K562 (cell line): ENCODE measurements at regions not wholly inside any gene's neighbourhood (a gene's known extent, or its start where the extent isn't known, plus 50 kb on each side); places are given as distances from the start of the nearest gene placed in this dataset.

Experiments
- ATAC-seq: fragments of 200-7000 bp; cut with Tn5 transposase; 3 replicates; pipeline ENCODE4 v1.9.1; 2020; ENCODE audit warnings: moderate library complexity
- BruUV-seq: library from RNA; stranded (reverse); fragments of 400-500 nt; replicated peaks from 2 replicates; lab custom pipeline; 2021; lab: Mats Ljungman, UMichigan
- CTCF ChIA-PET: fragments of 300-600 bp; formaldehyde crosslinking; extraction: SDS; loops from one replicate; lab custom pipeline; 2021; ENCODE audit warnings: low intra/inter-chr PET ratio; lab: Yijun Ruan, JAX
- POLR2A ChIA-PET: fragments of 300-600, 350-650 bp; sonication (Branson Sonifier 250); formaldehyde crosslinking; extraction: SDS; loops from one replicate; lab custom pipeline; 2021; ENCODE audit warnings: antibody characterized with exemption, inconsistent platforms; lab: Yijun Ruan, JAX
- DNase-seq, 4 experiments: peaks; one replicate each; pipeline versions ENCODE4 v3.0.0 to v3.0.0-alpha.2; 2011 to 2018; ENCODE audit warnings: low spot score in 3 of 4, mixed read lengths in 3 of 4; ENCODE audit errors: extremely low read depth in 1 of 4
- FAIRE-seq: peaks from 2 replicates; lab custom pipeline; 2011; peaks lifted over from hg19 to GRCh38; lab: Jason Lieb, UNC
- H2AFZ ChIP-seq: 2 replicates; pipeline ENCODE4 v1.6.0; 2011; ENCODE audit warnings: low read depth, low read length, control low read depth, inconsistent platforms
- H3K27ac ChIP-seq: fragments of 200-600 bp; 3 replicates; pipeline ENCODE4 v1.8.0; 2011; ENCODE audit warnings: low read depth, mild to moderate bottlenecking, control low read depth, inconsistent platforms, low read length, moderate library complexity, mixed read lengths; ENCODE audit errors: extremely low read depth
- H3K27me3 ChIP-seq, 2 experiments: fragments of 300-600 bp in 1 of 2; 2 replicates in 1 of 2; 3 replicates in 1 of 2; pipeline versions ENCODE4 v1.6.0 to v1.8.0; 2011; ENCODE audit warnings: inconsistent platforms in 2 of 2, low read length in 2 of 2, mild to moderate bottlenecking in 1 of 2, mixed read lengths in 1 of 2, moderate library complexity in 1 of 2; ENCODE audit not compliant: control insufficient read depth in 2 of 2, insufficient read depth in 2 of 2
- H3K36me3 ChIP-seq: fragments of 300-600 bp; 3 replicates; pipeline ENCODE4 v1.8.0; 2011; ENCODE audit warnings: mild to moderate bottlenecking, low read length, inconsistent platforms; ENCODE audit not compliant: control insufficient read depth, insufficient read depth
- H3K4me1 ChIP-seq, 2 experiments: fragments of 200-600 bp in 1 of 2; replicated peaks in 1 of 2; 2 replicates in 1 of 2; 3 replicates in 1 of 2; pipeline versions ENCODE4 v1.5.1 to v1.8.0; 2011; ENCODE audit warnings: inconsistent platforms in 2 of 2, low read length in 2 of 2, mild to moderate bottlenecking in 1 of 2, mixed read lengths in 1 of 2, moderate library complexity in 1 of 2; ENCODE audit not compliant: control insufficient read depth in 2 of 2, insufficient read depth in 2 of 2
- H3K4me2 ChIP-seq: 2 replicates; pipeline ENCODE4 v1.6.1; 2011; ENCODE audit warnings: low read length, control low read depth, inconsistent platforms, mixed read lengths; ENCODE audit not compliant: insufficient read depth
- H3K4me3 ChIP-seq: fragments of 200-600 bp; sonication (generic), shearing (Covaris generic); 2 replicates; pipeline ENCODE4 v1.5.1; 2016; ENCODE audit warnings: control low read depth, inconsistent platforms
- H3K79me2 ChIP-seq: fragments of 200-600 bp; 3 replicates; pipeline ENCODE4 v1.8.0; 2011; ENCODE audit warnings: low read length, inconsistent platforms; ENCODE audit not compliant: control insufficient read depth, insufficient read depth
- H3K9ac ChIP-seq, 2 experiments: 2 replicates each; pipeline versions ENCODE4 v1.6.0 to v1.6.1; 2011; ENCODE audit warnings: low read depth in 2 of 2, low read length in 2 of 2, control low read depth in 1 of 2, inconsistent platforms in 1 of 2, mild to moderate bottlenecking in 1 of 2, mixed read lengths in 1 of 2; ENCODE audit not compliant: insufficient read depth in 1 of 2
- H3K9me1 ChIP-seq: one replicate; pipeline ENCODE4 v1.6.0; 2011; ENCODE audit warnings: inconsistent platforms, mild to moderate bottlenecking, low read length, moderate library complexity; ENCODE audit not compliant: control insufficient read depth, insufficient read depth
- H3K9me3 ChIP-seq: replicated peaks from 2 replicates; pipeline ENCODE4 v1.5.1; 2011; ENCODE audit warnings: low read depth, low read length, inconsistent platforms; ENCODE audit not compliant: control insufficient read depth, insufficient read depth
- H4K20me1 ChIP-seq: replicated peaks from 2 replicates; pipeline ENCODE4 v1.6.1; 2011; ENCODE audit warnings: low read length, inconsistent platforms, mixed read lengths; ENCODE audit not compliant: control insufficient read depth, insufficient read depth
- ATF1 ChIP-seq, 2 experiments: fragments of 450-650 bp in 1 of 2; IDR thresholded peaks; 2 replicates each; pipeline ENCODE4 v1.6.1; 2016; ENCODE audit warnings: missing compliant biosample characterization in 1 of 2, missing genetic modification characterization in 1 of 2
- ATF2 ChIP-seq: sonication (generic); formaldehyde crosslinking; IDR thresholded peaks from 2 replicates; pipeline ENCODE4 v1.8.1; 2022; ENCODE audit warnings: missing genetic modification reagents
- CEBPB ChIP-seq: fragments of 450-650 bp; IDR thresholded peaks from 2 replicates; pipeline ENCODE4 v1.6.1; 2016; ENCODE audit warnings: missing genetic modification characterization, missing compliant biosample characterization
- MXD1 ChIP-seq: fragments of 250-450 bp; sonication (Bioruptor Pico); IDR thresholded peaks from 2 replicates; pipeline ENCODE4 v1.8.0; 2021; ENCODE audit warnings: borderline replicate concordance, mild to moderate bottlenecking, moderate library complexity; ENCODE audit not compliant: poor library complexity, severe bottlenecking
- MYBL2 ChIP-seq, 2 experiments: fragments of 450-650 bp in 1 of 2; sonication (generic) in 1 of 2; formaldehyde crosslinking in 1 of 2; IDR thresholded peaks; 2 replicates each; pipeline versions ENCODE4 v1.6.1 to v1.8.1; 2017 to 2022; ENCODE audit warnings: borderline replicate concordance in 1 of 2, inconsistent platforms in 1 of 2, low read depth in 1 of 2, mild to moderate bottlenecking in 1 of 2, missing genetic modification reagents in 1 of 2, moderate library complexity in 1 of 2
- TAF9B ChIP-seq: fragments of 450-650 bp; IDR thresholded peaks from 2 replicates; pipeline ENCODE4 v1.6.1; 2018; ENCODE audit warnings: mild to moderate bottlenecking; ENCODE audit not compliant: partially characterized antibody
- TCF7L2 ChIP-seq: fragments of 150-350 bp; IDR thresholded peaks from 2 replicates; pipeline ENCODE4 v1.6.1; 2016; ENCODE audit warnings: low read depth, mild to moderate bottlenecking, low read length, moderate library complexity
- USF1 ChIP-seq: sonication (generic); formaldehyde crosslinking; IDR thresholded peaks from 2 replicates; pipeline ENCODE4 v1.9.0; 2022; ENCODE audit warnings: mild to moderate bottlenecking, missing genetic modification reagents
- ZBTB33 ChIP-seq: sonication (generic); formaldehyde crosslinking; IDR thresholded peaks from 2 replicates; pipeline ENCODE4 v1.8.1; 2023; ENCODE audit warnings: mild to moderate bottlenecking, missing genetic modification reagents
- ZBTB8A ChIP-seq: fragments of 450-650 bp; IDR thresholded peaks from 2 replicates; pipeline ENCODE4 v1.6.1; 2018; ENCODE audit warnings: mild to moderate bottlenecking, moderate library complexity; ENCODE audit not compliant: partially characterized antibody
- ZNF324 ChIP-seq: fragments of 250-450 bp; sonication (Bioruptor Pico); IDR thresholded peaks from 2 replicates; pipeline ENCODE4 v1.4.0; 2020; ENCODE audit warnings: mild to moderate bottlenecking
- WGBS: fragments of 100-300 bp; shearing (Covaris generic); methylation state at CpG from one replicate; pipeline ENCODE4 v1.1.6; 2016; ENCODE audit warnings: low coverage, mixed read lengths; ENCODE audit not compliant: insufficient coverage; ENCODE audit errors: missing lambda C conversion rate; 5-methylcytosine and 5-hydroxymethylcytosine counted together
- in situ Hi-C: fragments of 300-500 bp; cut with MboI; formaldehyde crosslinking; loops from 4 replicates; pipeline ENCODE4 v1.15.0; 2018; ENCODE audit warnings: inconsistent platforms, mixed read lengths
- intact Hi-C: fragments of 100-400 bp; cut with micrococcal nuclease; formaldehyde crosslinking; loops from 2 replicates; pipeline ENCODE4 v1.14.2; 2022

DNA sequence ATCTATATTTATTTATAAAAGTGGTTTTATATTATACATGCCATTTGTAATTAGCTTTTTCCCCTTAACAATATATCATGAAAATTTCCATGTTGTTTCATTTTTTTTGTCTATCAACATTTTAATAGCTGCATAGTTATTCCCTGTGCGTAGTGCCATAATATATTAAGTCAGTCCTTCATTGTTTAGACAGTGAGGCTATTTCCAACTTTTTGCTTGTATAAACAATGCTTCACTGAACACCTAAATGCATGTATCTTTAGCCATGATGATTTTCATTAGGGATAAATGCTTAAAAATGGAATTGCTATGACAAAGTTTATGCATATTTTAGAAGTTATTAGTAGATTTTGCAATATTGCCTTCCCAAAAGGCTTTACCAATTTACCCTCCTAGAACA is 80.7 kb upstream of the STC2 start:
- H3K36me3 ChIP-seq = no peaks in the 10 kb centered on the region
- H3K27me3 ChIP-seq = peaks cover 10 to 38% of the 10 kb centered on the region in 2 experiments
- BruUV-seq = no TSS peak
- no peaks in the 10 kb centered on the region for H3K79me2 ChIP-seq
- ATAC-seq (no peak), DNase-seq (no peak), FAIRE-seq (no peak)
- TF ChIP-seq TAF9B (peak; percentile 3), TCF7L2 (no peak)
- no peak overlapping the region for H3K4me2 ChIP-seq
- no peak overlapping the region for H3K4me3 ChIP-seq
- no peak overlapping the region for H3K9ac ChIP-seq
- H4K20me1 ChIP-seq = no peaks in the 10 kb centered on the region
- no peaks in the 10 kb centered on the region for H3K9me3 ChIP-seq
- ChIA-PET POLR2A (interaction anchor here (0.7 kb wide), 1 partner anchor 638 kb away, joined by 3 read pairs; no protein-coding TSS in a partner anchor), CTCF (no interaction called here)
- 0% methylated on average over 1 of the region's 1 CpG for WGBS
- H3K9me1 ChIP-seq = no peaks in the 10 kb centered on the region
- intact Hi-C loops = no loop called here
- no peak overlapping the region for H3K27ac ChIP-seq
- H3K4me1 ChIP-seq = no peaks in the 10 kb centered on the region
- H2AFZ ChIP-seq = no peak overlapping the region
- in situ Hi-C loops = no loop called here

GRCh38 chr5:173399851-173400250 is 71.6 kb upstream of the STC2 start:
- intact Hi-C loops = no loop called here
- CTCF ChIA-PET = no interaction called here
- no peak for TF ChIP-seq CEBPB
- no peak for TF ChIP-seq ZNF324 (CRISPR knock-in tag)
- no peak for TF ChIP-seq ATF2 (CRISPR knock-in tag)
- TF ChIP-seq USF1 (CRISPR knock-in tag) = no peak
- no peak for TF ChIP-seq ZBTB33 (CRISPR knock-in tag)
- no peak for TF ChIP-seq MXD1
- TF ChIP-seq MYBL2 (IDR thresholded peaks at IDR 0.05; ENCODE audit: low read depth) = no peak
- no peak for TF ChIP-seq MYBL2 (CRISPR knock-in tag; IDR thresholded peaks at IDR 0.05; ENCODE audit: borderline replicate concordance)
- TF ChIP-seq ZBTB8A = no peak
- TF ChIP-seq ATF1 (CRISPR knock-in tag; IDR thresholded peaks at IDR 0.05) = no peak
- no peak for TF ChIP-seq ATF1 (tag; IDR thresholded peaks at IDR 0.05)

More at GRCh38 chr5:173399851-173400250, 71.6 kb upstream of the STC2 start:
- in situ Hi-C loops = no loop called here
- no peak for DNase-seq
- H3K36me3 ChIP-seq = no peaks in the 10 kb centered on the region
- no peaks in the 10 kb centered on the region for H3K9me3 ChIP-seq
- WGBS = 0% methylated on average over 2 of the region's 2 CpGs
- peaks cover 6 to 21% of the 10 kb centered on the region in 2 experiments for H3K27me3 ChIP-seq
- POLR2A ChIA-PET = no interaction called here
- H3K9me1 ChIP-seq = no peaks in the 10 kb centered on the region
- H3K79me2 ChIP-seq = no peaks in the 10 kb centered on the region
- FAIRE-seq = no peak
- H2AFZ ChIP-seq = no peak overlapping the region
- no peak overlapping the region for H3K4me2 ChIP-seq
- no peak for ATAC-seq
- no peaks in the 10 kb centered on the region for H4K20me1 ChIP-seq
- no peak overlapping the region for H3K4me3 ChIP-seq
- no peak overlapping the region for H3K9ac ChIP-seq
- H3K4me1 ChIP-seq = no peaks in the 10 kb centered on the region
- no TSS peak for BruUV-seq
- H3K27ac ChIP-seq = no peak overlapping the region
